Prostate gland (tissue), 2 donors: ENCODE measurements at regions not wholly inside any gene's neighbourhood (a gene's known extent, or its start where the extent isn't known, plus 50 kb on each side); places are given as distances from the start of the nearest gene placed in this dataset.

Source experiments
- POLR2A ChIP-seq: fragments of 450-650 bp; IDR thresholded peaks from one replicate; pipeline ENCODE4 v1.6.1; 2016; ENCODE audit warnings: antibody characterized with exemption, mild to moderate bottlenecking
- POLR2AphosphoS5 ChIP-seq: sonication (generic); formaldehyde crosslinking; IDR thresholded peaks from one replicate; pipeline ENCODE4 v1.6.1; 2017; ENCODE audit warnings: antibody characterized with exemption
- TF ChIP-seq, protein P1 (sequence below), 4 experiments: fragments of 200-600 bp in 2 of 4; fragments of 450-650 bp in 2 of 4; sonication (generic) in 2 of 4; IDR thresholded peaks; 1 replicate in 3 of 4; 2 replicates in 1 of 4; pipeline ENCODE4 v1.5.1; 2016 to 2019; ENCODE audit warnings: antibody characterized with exemption in 4 of 4, mild to moderate bottlenecking in 2 of 4, moderate library complexity in 2 of 4

DNA sequence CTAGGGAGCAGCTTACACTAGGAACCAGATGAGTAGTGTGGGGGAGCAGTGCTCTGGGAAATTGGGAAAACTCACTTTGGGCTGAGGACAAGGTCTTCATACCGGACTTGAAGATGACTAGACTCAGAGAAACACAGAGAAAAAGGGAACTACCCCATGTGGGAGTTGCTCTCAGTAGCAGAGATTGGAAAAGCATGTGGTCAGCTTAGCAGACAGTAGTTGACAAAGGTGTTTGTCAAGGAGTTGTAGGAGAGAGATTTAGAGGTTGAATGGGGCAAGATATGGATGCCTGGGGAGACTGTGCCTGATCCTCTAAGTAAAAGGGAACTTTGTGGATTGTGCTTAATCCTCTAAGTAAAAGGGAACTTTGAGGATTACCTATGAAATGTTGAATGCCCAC, 194.5 kb upstream of the COX10 start:
- TF ChIP-seq, protein P1, sequence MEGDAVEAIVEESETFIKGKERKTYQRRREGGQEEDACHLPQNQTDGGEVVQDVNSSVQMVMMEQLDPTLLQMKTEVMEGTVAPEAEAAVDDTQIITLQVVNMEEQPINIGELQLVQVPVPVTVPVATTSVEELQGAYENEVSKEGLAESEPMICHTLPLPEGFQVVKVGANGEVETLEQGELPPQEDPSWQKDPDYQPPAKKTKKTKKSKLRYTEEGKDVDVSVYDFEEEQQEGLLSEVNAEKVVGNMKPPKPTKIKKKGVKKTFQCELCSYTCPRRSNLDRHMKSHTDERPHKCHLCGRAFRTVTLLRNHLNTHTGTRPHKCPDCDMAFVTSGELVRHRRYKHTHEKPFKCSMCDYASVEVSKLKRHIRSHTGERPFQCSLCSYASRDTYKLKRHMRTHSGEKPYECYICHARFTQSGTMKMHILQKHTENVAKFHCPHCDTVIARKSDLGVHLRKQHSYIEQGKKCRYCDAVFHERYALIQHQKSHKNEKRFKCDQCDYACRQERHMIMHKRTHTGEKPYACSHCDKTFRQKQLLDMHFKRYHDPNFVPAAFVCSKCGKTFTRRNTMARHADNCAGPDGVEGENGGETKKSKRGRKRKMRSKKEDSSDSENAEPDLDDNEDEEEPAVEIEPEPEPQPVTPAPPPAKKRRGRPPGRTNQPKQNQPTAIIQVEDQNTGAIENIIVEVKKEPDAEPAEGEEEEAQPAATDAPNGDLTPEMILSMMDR (IDR thresholded peaks at IDR 0.05): no peak
- no peak for TF ChIP-seq POLR2AphosphoS5
- no peak for TF ChIP-seq POLR2A
